OCI-LY3 (cell line): ENCODE measurements at regions not wholly inside any gene's neighbourhood (a gene's known extent, or its start where the extent isn't known, plus 50 kb on each side); places are given as distances from the start of the nearest gene placed in this dataset.

Experiments used
- H2AFZ ChIP-seq: fragments of 200-600, 300-600 bp; shearing (Covaris generic); 2 replicates; pipeline ENCODE4 v1.6.0; 2014; ENCODE audit warnings: antibody characterized with exemption, low read depth, low read length
- H3K27ac ChIP-seq: fragments of 200-600, 300-600 bp; sonication (generic); 2 replicates; pipeline ENCODE4 v1.5.1; 2014; ENCODE audit warnings: mild to moderate bottlenecking, low read length, moderate library complexity, mixed read lengths
- H3K27me3 ChIP-seq: fragments of 200-600, 300-600 bp; sonication (generic); 2 replicates; pipeline ENCODE4 v1.6.1; 2014; ENCODE audit warnings: low read depth, low read length, mixed read lengths
- H3K36me3 ChIP-seq: fragments of 200-600, 300-600 bp; sonication (generic); replicated peaks from 2 replicates; pipeline ENCODE3; 2014; ENCODE audit warnings: low read depth, low read length, mixed read lengths
- H3K4me1 ChIP-seq: fragments of 300-600, 200-600 bp; sonication (generic); 2 replicates; pipeline ENCODE4 v1.6.1; 2014; ENCODE audit warnings: low read length, mixed read lengths
- H3K4me2 ChIP-seq: fragments of 200-600, 300-600 bp; sonication (generic); 2 replicates; pipeline ENCODE4 v1.6.1; 2014; ENCODE audit warnings: low read length, mixed read lengths
- H3K4me3 ChIP-seq: fragments of 300-600, 200-600 bp; sonication (generic); 2 replicates; pipeline ENCODE4 v1.5.1; 2014; ENCODE audit warnings: antibody characterized with exemption, mild to moderate bottlenecking, low read length, moderate library complexity
- H3K79me2 ChIP-seq: fragments of 300-600, 200-600 bp; shearing (Covaris generic); 2 replicates; pipeline ENCODE4 v1.6.1; 2014; ENCODE audit warnings: mild to moderate bottlenecking, low read length, mixed read lengths
- H3K9ac ChIP-seq: fragments of 300-600, 200-600 bp; shearing (Covaris generic); 2 replicates; pipeline ENCODE4 v1.6.0; 2014; ENCODE audit warnings: mild to moderate bottlenecking, low read length, moderate library complexity
- H3K9me3 ChIP-seq: fragments of 200-600, 300-600 bp; shearing (Covaris generic); 2 replicates; pipeline ENCODE4 v1.6.1; 2014; ENCODE audit warnings: low read length, mixed read lengths; ENCODE audit not compliant: insufficient read depth
- H4K20me1 ChIP-seq: fragments of 200-600, 300-600 bp; sonication (generic); 2 replicates; pipeline ENCODE4 v1.6.1; 2016; ENCODE audit warnings: low read length, mixed read lengths; ENCODE audit not compliant: insufficient read depth
- CTCF ChIP-seq: fragments of 200-600, 300-600 bp; sonication (generic); IDR thresholded peaks from 2 replicates; pipeline ENCODE4 v1.5.1; 2014; ENCODE audit warnings: antibody characterized with exemption, low read length, low read depth
- EZH2phosphoT487 ChIP-seq: fragments of 200-600 bp; shearing (Covaris generic); IDR thresholded peaks from 2 replicates; pipeline ENCODE4 v1.6.1; 2018; ENCODE audit warnings: antibody characterized with exemption, mixed run types, low read depth

- Histone ChIP-seq H3K27ac (no peak overlapping the region), H3K79me2 (no peaks in the 10 kb centered on the region), H3K9ac (no peak overlapping the region), H3K36me3 (no peaks in the 10 kb centered on the region), H3K4me1 (no peaks in the 10 kb centered on the region), H2AFZ (no peak overlapping the region), H3K4me2 (no peak overlapping the region), H4K20me1 (no peaks in the 10 kb centered on the region), H3K9me3 (no peaks in the 10 kb centered on the region), H3K4me3 (no peak overlapping the region), H3K27me3 (no peaks in the 10 kb centered on the region)
- TF ChIP-seq EZH2phosphoT487 = no peak
- no peak for TF ChIP-seq CTCF
Observed at GRCh38 chr9:73065439-73065838, 86.2 kb upstream of the ANXA1 start.

GRCh38 chr9:73064315-73064714 is 87.3 kb upstream of the ANXA1 start:
- H3K4me3 ChIP-seq = no peak overlapping the region
- no peaks in the 10 kb centered on the region for H3K4me1 ChIP-seq
- no peak overlapping the region for H3K9ac ChIP-seq
- H3K27ac ChIP-seq = no peak overlapping the region
- no peaks in the 10 kb centered on the region for H3K9me3 ChIP-seq
- no peaks in the 10 kb centered on the region for H3K27me3 ChIP-seq
- H2AFZ ChIP-seq = no peak overlapping the region
- H3K4me2 ChIP-seq = no peak overlapping the region
- no peak for TF ChIP-seq EZH2phosphoT487
- no peak for TF ChIP-seq CTCF
- no peaks in the 10 kb centered on the region for H3K36me3 ChIP-seq
- no peaks in the 10 kb centered on the region for H3K79me2 ChIP-seq
- H4K20me1 ChIP-seq = no peaks in the 10 kb centered on the region

- Histone ChIP-seq H3K27me3 (no peaks in the 10 kb centered on the region), H3K4me2 (no peak overlapping the region), H2AFZ (no peak overlapping the region), H3K9me3 (no peaks in the 10 kb centered on the region), H3K27ac (no peak overlapping the region), H3K4me3 (no peak overlapping the region), H3K79me2 (no peaks in the 10 kb centered on the region), H3K9ac (no peak overlapping the region), H4K20me1 (no peaks in the 10 kb centered on the region), H3K36me3 (no peaks in the 10 kb centered on the region), H3K4me1 (no peaks in the 10 kb centered on the region)
- TF ChIP-seq EZH2phosphoT487 (no peak), CTCF (no peak)
Observed at GRCh38 chr9:73061146-73061545, 90.5 kb upstream of the ANXA1 start.

GRCh38 chr9:73059247-73059646 is 92.4 kb upstream of the ANXA1 start:
- H3K79me2 ChIP-seq = no peaks in the 10 kb centered on the region
- no peak overlapping the region for H2AFZ ChIP-seq
- H3K4me1 ChIP-seq = no peaks in the 10 kb centered on the region
- H3K4me3 ChIP-seq = no peak overlapping the region
- no peak overlapping the region for H3K4me2 ChIP-seq
- no peaks in the 10 kb centered on the region for H3K36me3 ChIP-seq
- H3K9ac ChIP-seq = no peak overlapping the region
- no peak overlapping the region for H3K27ac ChIP-seq
- no peaks in the 10 kb centered on the region for H4K20me1 ChIP-seq
- TF ChIP-seq CTCF (no peak), EZH2phosphoT487 (no peak)
- no peaks in the 10 kb centered on the region for H3K9me3 ChIP-seq
- no peaks in the 10 kb centered on the region for H3K27me3 ChIP-seq
